ENCODE measurements at regions not wholly inside any gene's neighbourhood (a gene's known extent, or its start where the extent isn't known, plus 50 kb on each side); places are given as distances from the start of the nearest gene placed in this dataset.
"Not testable (repeated sequence)": the region's sequence is repeated elsewhere in the genome, so short reads cannot be mapped to it uniquely, and the experiment has no call there.

- no peaks in the 10 kb centered on the region for H3K27me3 Mint-ChIP-seq
- H3K4me1 Mint-ChIP-seq (ENCODE audit: unreplicated experiment): peaks cover 12% of the 10 kb centered on the region
- no peak overlapping the region for H3K27ac Mint-ChIP-seq
- H3K36me3 Mint-ChIP-seq: no peaks in the 10 kb centered on the region
- no peak for TF ChIP-seq CTCF (conservative IDR thresholded peaks at IDR 0.05)
- no peaks in the 10 kb centered on the region for H3K9me3 Mint-ChIP-seq
- no peak overlapping the region for H3K4me3 Mint-ChIP-seq
- DNase-seq (ENCODE audit: extremely low spot score, unreplicated experiment): no peak
These were observed 931.0 kb downstream of the STIM2 start for GRCh38 chr4:27791640-27792039.

- Mint-ChIP-seq H3K9me3 (no peaks in the 10 kb centered on the region), H3K27me3 (no peaks in the 10 kb centered on the region), H3K27ac (no peak overlapping the region), H3K4me1 (ENCODE audit: unreplicated experiment) (no peaks in the 10 kb centered on the region), H3K4me3 (no peak overlapping the region), H3K36me3 (no peaks in the 10 kb centered on the region)
- no peak for DNase-seq (ENCODE audit: extremely low spot score, unreplicated experiment)
- no peak for TF ChIP-seq CTCF (conservative IDR thresholded peaks at IDR 0.05)
These were observed 946.6 kb downstream of the STIM2 start for GRCh38 chr4:27807207-27807606.

GRCh38 chr4:27811948-27812347 lies 951.3 kb downstream of the STIM2 start:
- no peak for DNase-seq (ENCODE audit: extremely low spot score, unreplicated experiment)
- TF ChIP-seq CTCF (conservative IDR thresholded peaks at IDR 0.05): no peak
- H3K4me1 Mint-ChIP-seq (ENCODE audit: unreplicated experiment): no peaks in the 10 kb centered on the region
- H3K27me3 Mint-ChIP-seq: no peaks in the 10 kb centered on the region
- H3K4me3 Mint-ChIP-seq: no peak overlapping the region
- H3K27ac Mint-ChIP-seq: no peak overlapping the region
- H3K9me3 Mint-ChIP-seq: no peaks in the 10 kb centered on the region
- no peaks in the 10 kb centered on the region for H3K36me3 Mint-ChIP-seq

GRCh38 chr4:27813226-27813625 lies 952.6 kb downstream of the STIM2 start:
- not testable (repeated sequence) for H3K4me3 Mint-ChIP-seq; H3K27me3 Mint-ChIP-seq; DNase-seq (ENCODE audit: extremely low spot score, unreplicated experiment); H3K27ac Mint-ChIP-seq; H3K4me1 Mint-ChIP-seq (ENCODE audit: unreplicated experiment); H3K9me3 Mint-ChIP-seq; H3K36me3 Mint-ChIP-seq

- H3K4me1 Mint-ChIP-seq (ENCODE audit: unreplicated experiment); DNase-seq (ENCODE audit: extremely low spot score, unreplicated experiment); H3K36me3 Mint-ChIP-seq; H3K27me3 Mint-ChIP-seq; H3K27ac Mint-ChIP-seq; H3K4me3 Mint-ChIP-seq; H3K9me3 Mint-ChIP-seq: not testable (repeated sequence)
These were observed 953.2 kb downstream of the STIM2 start for GRCh38 chr4:27813699-27814425.

- no peak overlapping the region for H3K4me3 Mint-ChIP-seq
- DNase-seq (ENCODE audit: extremely low spot score, unreplicated experiment): no peak
- no peak overlapping the region for H3K27ac Mint-ChIP-seq
- no peaks in the 10 kb centered on the region for H3K36me3 Mint-ChIP-seq
- TF ChIP-seq CTCF (conservative IDR thresholded peaks at IDR 0.05): no peak
- H3K27me3 Mint-ChIP-seq: peaks cover 3% of the 10 kb centered on the region
- H3K4me1 Mint-ChIP-seq (ENCODE audit: unreplicated experiment): no peaks in the 10 kb centered on the region
- H3K9me3 Mint-ChIP-seq: peaks cover 7% of the 10 kb centered on the region
These were observed 958.6 kb downstream of the STIM2 start for GRCh38 chr4:27819246-27819645.

GRCh38 chr4:27828843-27829242 lies 968.2 kb downstream of the STIM2 start:
- Mint-ChIP-seq H3K9me3 (no peaks in the 10 kb centered on the region), H3K27ac (no peak overlapping the region), H3K4me3 (no peak overlapping the region), H3K36me3 (no peaks in the 10 kb centered on the region), H3K27me3 (no peaks in the 10 kb centered on the region), H3K4me1 (ENCODE audit: unreplicated experiment) (no peaks in the 10 kb centered on the region)
- TF ChIP-seq CTCF (conservative IDR thresholded peaks at IDR 0.05): no peak
- no peak for DNase-seq (ENCODE audit: extremely low spot score, unreplicated experiment)

Measured in type B pancreatic cell (in vitro differentiated cells).